ENCODE measurements at regions not wholly inside any gene's neighbourhood (a gene's known extent, or its start where the extent isn't known, plus 50 kb on each side); places are given as distances from the start of the nearest gene placed in this dataset.
A peak's percentile ranks its signal among the peaks of the same experiment; 100 is the strongest.

GRCh38 chr2:221235941-221236340 is 336.2 kb downstream of the EPHA4 start:
- TF ChIP-seq Cebpa-rat (IDR thresholded peaks at IDR 0.05) = no peak
- H3K36me3 ChIP-seq = no peaks in the 10 kb centered on the region
- H4K20me1 ChIP-seq = no peaks in the 10 kb centered on the region
- peaks cover 0 to 8% (median 3%) of the 10 kb centered on the region in 10 experiments; a peak in 7 of 20 replicates for H3K4me1 ChIP-seq
- no peaks in the 10 kb centered on the region for H3K27me3 ChIP-seq
- peak overlapping the region in 5 of 11 experiments; percentile 19 to 59 (median 27); a peak in 9 of 22 replicates for H3K4me2 ChIP-seq
- H3K4me3 ChIP-seq = no peak overlapping the region
- H3K9me3 ChIP-seq (replicated peaks in 1 of 11) = no peaks in the 10 kb centered on the region
- H3K9ac ChIP-seq = no peak overlapping the region
- no peak overlapping the region for H3K27ac ChIP-seq

- no peak for TF ChIP-seq Cebpa-rat (IDR thresholded peaks at IDR 0.05)
- Histone ChIP-seq H3K4me1 (peaks cover 0 to 14% (median 5%) of the 10 kb centered on the region in 10 experiments; a peak in 10 of 20 replicates), H3K4me2 (no peak overlapping the region), H3K9ac (no peak overlapping the region), H3K36me3 (no peaks in the 10 kb centered on the region), H4K20me1 (no peaks in the 10 kb centered on the region), H3K27me3 (no peaks in the 10 kb centered on the region), H3K9me3 (replicated peaks in 1 of 11) (no peaks in the 10 kb centered on the region), H3K4me3 (no peak overlapping the region), H3K27ac (no peak overlapping the region)
Measured at GRCh38 chr2:221241072-221241471, 331.0 kb downstream of the EPHA4 start.

- Histone ChIP-seq H3K9ac (no peak overlapping the region), H3K4me3 (no peak overlapping the region), H3K4me2 (peak overlapping the region in 6 of 11 experiments; percentile 36 to 54 (median 44); a peak in 11 of 22 replicates), H4K20me1 (no peaks in the 10 kb centered on the region), H3K27me3 (no peaks in the 10 kb centered on the region), H3K27ac (no peak overlapping the region), H3K9me3 (replicated peaks in 1 of 11) (peaks cover 0 to 2% (median 0%) of the 10 kb centered on the region in 11 experiments; a peak in 4 of 22 replicates), H3K4me1 (peaks cover 0 to 11% (median 4%) of the 10 kb centered on the region in 10 experiments; a peak in 10 of 20 replicates), H3K36me3 (no peaks in the 10 kb centered on the region)
- no peak for TF ChIP-seq Cebpa-rat (IDR thresholded peaks at IDR 0.05)
Measured at GRCh38 chr2:221243771-221244170, 328.3 kb downstream of the EPHA4 start.

- H3K4me2 ChIP-seq = no peak overlapping the region
- TF ChIP-seq Cebpa-rat (IDR thresholded peaks at IDR 0.05) = no peak
Measured at GRCh38 chr2:221245045-221245444, 327.1 kb downstream of the EPHA4 start.

GRCh38 chr2:221245772-221246171 is 326.3 kb downstream of the EPHA4 start:
- Histone ChIP-seq H3K4me1 (peaks cover 0 to 11% (median 4%) of the 10 kb centered on the region in 10 experiments; a peak in 10 of 20 replicates), H3K36me3 (no peaks in the 10 kb centered on the region), H3K27me3 (no peaks in the 10 kb centered on the region), H3K27ac (no peak overlapping the region), H3K9me3 (replicated peaks in 1 of 11) (peaks cover 0 to 5% (median 0%) of the 10 kb centered on the region in 11 experiments; a peak in 4 of 22 replicates), H3K4me2 (no peak overlapping the region), H4K20me1 (no peaks in the 10 kb centered on the region), H3K9ac (no peak overlapping the region), H3K4me3 (no peak overlapping the region)
- TF ChIP-seq Cebpa-rat (IDR thresholded peaks at IDR 0.05) = no peak

More at GRCh38 chr2:221245045-221245444, 327.1 kb downstream of the EPHA4 start:
- Histone ChIP-seq H3K4me1 (peaks cover 0 to 11% (median 4%) of the 10 kb centered on the region in 10 experiments; a peak in 10 of 20 replicates), H3K27me3 (no peaks in the 10 kb centered on the region), H4K20me1 (no peaks in the 10 kb centered on the region), H3K9ac (no peak overlapping the region), H3K4me3 (no peak overlapping the region), H3K9me3 (replicated peaks in 1 of 11) (peaks cover 0 to 5% (median 0%) of the 10 kb centered on the region in 11 experiments; a peak in 4 of 22 replicates), H3K27ac (no peak overlapping the region), H3K36me3 (no peaks in the 10 kb centered on the region)

GRCh38 chr2:221254299-221254698 is 317.8 kb downstream of the EPHA4 start:
- Histone ChIP-seq H3K27me3 (no peaks in the 10 kb centered on the region), H3K9ac (no peak overlapping the region), H3K36me3 (no peaks in the 10 kb centered on the region), H3K27ac (no peak overlapping the region), H3K4me1 (no peaks in the 10 kb centered on the region), H3K4me2 (no peak overlapping the region), H3K4me3 (no peak overlapping the region), H3K9me3 (replicated peaks in 1 of 11) (peaks cover 0 to 5% (median 0%) of the 10 kb centered on the region in 11 experiments; a peak in 4 of 22 replicates), H4K20me1 (no peaks in the 10 kb centered on the region)
- no peak for TF ChIP-seq Cebpa-rat (IDR thresholded peaks at IDR 0.05)

- Histone ChIP-seq H3K4me3 (no peak overlapping the region), H3K4me2 (no peak overlapping the region)
Measured at GRCh38 chr2:221255862-221256261, 316.2 kb downstream of the EPHA4 start.

GRCh38 chr2:221258464-221258863 is 313.6 kb downstream of the EPHA4 start:
- peaks cover 0 to 5% (median 0%) of the 10 kb centered on the region in 11 experiments; a peak in 4 of 22 replicates for H3K9me3 ChIP-seq (replicated peaks in 1 of 11)
- H3K9ac ChIP-seq = no peak overlapping the region
- H3K27ac ChIP-seq = no peak overlapping the region
- H3K4me1 ChIP-seq = no peaks in the 10 kb centered on the region
- H3K36me3 ChIP-seq = no peaks in the 10 kb centered on the region
- H3K27me3 ChIP-seq = no peaks in the 10 kb centered on the region
- H3K4me3 ChIP-seq = no peak overlapping the region
- H3K4me2 ChIP-seq = no peak overlapping the region
- TF ChIP-seq Cebpa-rat (IDR thresholded peaks at IDR 0.05) = peak in 5 of 11 experiments; percentile 21 to 81 (median 38); a peak in 2 of 22 replicates
- no peaks in the 10 kb centered on the region for H4K20me1 ChIP-seq

More at GRCh38 chr2:221255862-221256261, 316.2 kb downstream of the EPHA4 start:
- H3K27ac ChIP-seq = no peak overlapping the region
- no peaks in the 10 kb centered on the region for H3K4me1 ChIP-seq
- H4K20me1 ChIP-seq = no peaks in the 10 kb centered on the region
- TF ChIP-seq Cebpa-rat (IDR thresholded peaks at IDR 0.05) = no peak
- no peaks in the 10 kb centered on the region for H3K36me3 ChIP-seq
- no peak overlapping the region for H3K9ac ChIP-seq
- H3K27me3 ChIP-seq = no peaks in the 10 kb centered on the region
- peaks cover 0 to 5% (median 0%) of the 10 kb centered on the region in 11 experiments; a peak in 4 of 22 replicates for H3K9me3 ChIP-seq (replicated peaks in 1 of 11)

- TF ChIP-seq Cebpa-rat (IDR thresholded peaks at IDR 0.05) = no peak
- no peaks in the 10 kb centered on the region for H3K27me3 ChIP-seq
Measured at GRCh38 chr2:221262651-221263050, 309.5 kb downstream of the EPHA4 start.

GRCh38 chr2:221263573-221263972 is 308.5 kb downstream of the EPHA4 start:
- no peak overlapping the region for H3K9ac ChIP-seq
- H3K4me3 ChIP-seq = no peak overlapping the region
- H3K4me2 ChIP-seq = no peak overlapping the region
- H3K4me1 ChIP-seq = peaks cover 0 to 5% (median 0%) of the 10 kb centered on the region in 10 experiments; a peak in 1 of 20 replicates
- no peak for TF ChIP-seq Cebpa-rat (IDR thresholded peaks at IDR 0.05)
- no peak overlapping the region for H3K27ac ChIP-seq
- H3K27me3 ChIP-seq = no peaks in the 10 kb centered on the region
- H3K9me3 ChIP-seq (replicated peaks in 1 of 11) = no peaks in the 10 kb centered on the region; a peak in 1 of 22 replicates
- no peaks in the 10 kb centered on the region for H4K20me1 ChIP-seq
- H3K36me3 ChIP-seq = no peaks in the 10 kb centered on the region

More at GRCh38 chr2:221262651-221263050, 309.5 kb downstream of the EPHA4 start:
- no peak overlapping the region for H3K27ac ChIP-seq
- H3K9ac ChIP-seq = no peak overlapping the region
- no peaks in the 10 kb centered on the region for H3K4me1 ChIP-seq
- H3K4me2 ChIP-seq = no peak overlapping the region
- H3K36me3 ChIP-seq = no peaks in the 10 kb centered on the region
- H4K20me1 ChIP-seq = no peaks in the 10 kb centered on the region
- H3K9me3 ChIP-seq (replicated peaks in 1 of 11) = no peaks in the 10 kb centered on the region
- no peak overlapping the region for H3K4me3 ChIP-seq
